GM21423 (cell line): ENCODE measurements at regions not wholly inside any gene's neighbourhood (a gene's known extent, or its start where the extent isn't known, plus 50 kb on each side); places are given as distances from the start of the nearest gene placed in this dataset.
"Not testable (repeated sequence)": the region's sequence is repeated elsewhere in the genome, so short reads cannot be mapped to it uniquely, and the experiment has no call there.

ENCODE experiments used
- ATAC-seq: cut with Tn5 transposase; IDR thresholded peaks from one replicate; pipeline ENCODE4 v1.9.1; 2021; ENCODE audit warnings: mild to moderate bottlenecking, moderate library complexity; ENCODE audit not compliant: unreplicated experiment

DNA sequence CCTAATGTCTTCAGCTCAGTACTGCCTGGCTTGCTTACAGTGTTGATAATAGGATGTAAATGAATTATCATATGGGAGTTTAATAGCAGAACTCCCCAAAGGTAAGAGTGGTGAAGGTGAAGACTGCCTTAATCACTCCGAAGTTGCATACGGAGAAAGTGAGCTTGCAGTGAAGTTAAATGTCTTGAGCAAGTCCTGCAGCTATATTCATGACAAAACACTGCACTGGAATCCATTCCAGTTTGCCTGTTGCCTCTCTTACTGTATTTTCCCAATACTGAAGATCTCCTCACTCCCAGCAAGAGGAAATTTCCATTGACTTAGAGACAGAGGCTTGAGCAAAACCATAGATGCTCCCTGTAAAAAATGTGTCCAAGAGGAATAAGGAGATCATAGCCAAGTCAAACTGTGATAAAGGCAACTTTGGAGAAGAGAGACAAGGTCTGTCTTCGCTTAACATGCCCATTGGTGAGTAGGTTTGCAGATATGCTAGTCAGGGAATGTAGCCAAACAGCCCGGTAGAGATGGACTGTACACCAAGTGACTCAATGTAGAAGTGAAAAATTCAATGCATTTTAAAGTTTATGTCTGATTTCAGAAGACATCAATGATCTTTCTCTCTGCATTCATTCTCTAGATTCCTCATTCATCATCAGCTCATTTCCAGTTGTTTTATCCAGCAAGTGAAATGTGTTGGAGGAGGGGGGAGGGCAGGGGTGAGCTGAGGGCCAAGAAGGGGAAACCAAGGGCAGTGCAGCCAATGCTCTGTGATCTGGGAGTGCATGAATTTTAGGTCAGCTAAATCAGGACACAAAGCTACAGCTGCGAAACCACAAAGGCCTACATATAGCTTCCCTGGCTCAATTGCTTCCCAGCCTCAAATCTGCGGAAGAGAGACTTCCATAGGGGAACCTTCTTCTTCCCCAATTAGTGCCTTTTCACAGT, 667.1 kb upstream of the NR2F2 start:
- ATAC-seq = no peak

DNA sequence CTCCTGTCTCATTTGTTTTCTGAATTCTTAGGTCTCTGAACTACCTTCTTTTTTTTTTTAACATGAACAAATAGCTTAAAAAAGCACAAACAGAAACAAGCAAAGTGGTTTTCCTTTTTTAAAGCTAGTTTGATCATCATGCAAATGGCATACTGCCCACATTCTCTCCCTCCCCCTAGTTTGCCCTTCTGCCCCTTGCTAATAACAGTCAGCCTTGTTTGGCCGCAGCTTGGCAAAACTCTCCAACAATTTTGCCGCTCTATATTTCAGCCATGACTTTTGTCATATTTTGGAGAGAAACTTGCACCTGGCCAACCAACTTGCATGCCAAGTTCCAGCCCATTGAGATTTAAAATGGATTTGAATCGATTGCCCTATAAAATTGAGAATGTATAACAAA, 666.0 kb upstream of the NR2F2 start:
- ATAC-seq = no peak

DNA sequence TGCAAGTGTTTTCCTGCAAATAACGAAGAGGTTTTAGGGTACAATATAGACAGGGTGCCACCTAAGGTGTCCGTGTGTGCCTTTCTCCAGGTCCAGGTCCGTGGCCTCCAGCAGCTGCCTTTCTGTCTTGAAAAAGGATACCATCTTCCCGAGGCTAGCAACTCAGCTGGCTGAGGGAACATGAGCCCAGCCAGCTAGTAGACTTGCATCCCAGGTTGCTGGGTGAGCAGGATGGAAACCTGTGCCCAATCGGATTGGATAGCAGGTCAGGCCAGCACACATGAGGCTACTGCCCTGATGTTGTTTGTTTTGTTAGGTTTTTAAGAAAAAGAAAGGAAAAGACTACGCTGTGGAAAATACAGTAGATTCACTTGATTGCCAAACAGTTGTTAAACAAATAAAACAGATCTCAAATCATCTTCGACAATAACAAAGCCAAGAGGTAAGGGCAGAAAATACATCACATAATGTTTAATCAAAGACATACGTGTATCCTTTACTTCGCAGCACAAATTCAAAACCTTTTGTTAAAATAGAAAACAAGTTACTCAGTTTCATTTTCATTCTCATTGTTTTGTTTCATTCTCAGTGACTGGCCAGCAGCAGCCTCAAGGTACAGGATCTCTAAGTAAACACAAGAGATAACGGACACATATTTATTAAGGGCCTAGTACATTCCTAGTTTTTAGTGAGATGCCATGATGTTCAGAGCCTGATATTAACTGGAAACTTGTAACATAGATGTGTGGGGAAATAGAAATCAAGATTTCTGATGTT, 661.2 kb upstream of the NR2F2 start:
- peak; percentile 74 for ATAC-seq

DNA sequence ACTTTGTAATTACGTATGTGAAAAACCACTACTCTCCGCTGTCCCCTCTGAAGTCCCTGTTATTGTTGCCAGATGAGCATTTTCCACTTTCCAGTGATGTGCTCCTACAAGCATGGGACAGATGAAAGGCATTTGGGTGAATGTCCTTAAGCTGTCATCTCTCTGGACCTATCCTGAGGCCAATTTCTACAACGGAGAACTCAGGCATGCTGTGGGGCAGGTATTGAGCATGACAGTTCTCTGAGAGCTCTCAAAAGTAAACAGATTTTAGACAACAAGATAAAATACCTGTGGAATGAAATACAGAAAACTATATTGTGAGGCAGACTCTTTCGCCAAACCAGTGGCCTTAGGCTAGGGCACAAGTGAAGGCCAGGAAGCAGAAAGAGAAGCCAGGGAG, 656.5 kb upstream of the NR2F2 start:
- no peak for ATAC-seq

DNA sequence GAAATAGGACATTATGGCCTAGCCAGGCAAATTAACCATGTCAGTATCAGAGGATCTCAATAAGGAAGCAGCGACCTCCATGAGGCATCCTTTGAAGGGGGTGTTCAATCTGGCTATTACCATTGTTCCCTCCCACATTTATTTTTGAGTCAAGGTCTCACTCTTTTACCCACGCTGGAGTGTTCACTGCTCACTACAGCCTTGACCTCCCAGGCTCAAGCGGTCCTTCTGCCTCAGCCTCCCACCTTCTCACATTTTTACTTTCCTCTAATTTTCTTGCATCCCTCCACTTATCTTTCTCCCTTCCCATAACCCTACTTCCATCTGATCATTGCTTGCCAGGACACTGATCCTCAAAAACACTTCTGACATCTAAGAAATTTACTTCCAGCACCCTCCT, 654.0 kb upstream of the NR2F2 start:
- ATAC-seq = no peak

DNA sequence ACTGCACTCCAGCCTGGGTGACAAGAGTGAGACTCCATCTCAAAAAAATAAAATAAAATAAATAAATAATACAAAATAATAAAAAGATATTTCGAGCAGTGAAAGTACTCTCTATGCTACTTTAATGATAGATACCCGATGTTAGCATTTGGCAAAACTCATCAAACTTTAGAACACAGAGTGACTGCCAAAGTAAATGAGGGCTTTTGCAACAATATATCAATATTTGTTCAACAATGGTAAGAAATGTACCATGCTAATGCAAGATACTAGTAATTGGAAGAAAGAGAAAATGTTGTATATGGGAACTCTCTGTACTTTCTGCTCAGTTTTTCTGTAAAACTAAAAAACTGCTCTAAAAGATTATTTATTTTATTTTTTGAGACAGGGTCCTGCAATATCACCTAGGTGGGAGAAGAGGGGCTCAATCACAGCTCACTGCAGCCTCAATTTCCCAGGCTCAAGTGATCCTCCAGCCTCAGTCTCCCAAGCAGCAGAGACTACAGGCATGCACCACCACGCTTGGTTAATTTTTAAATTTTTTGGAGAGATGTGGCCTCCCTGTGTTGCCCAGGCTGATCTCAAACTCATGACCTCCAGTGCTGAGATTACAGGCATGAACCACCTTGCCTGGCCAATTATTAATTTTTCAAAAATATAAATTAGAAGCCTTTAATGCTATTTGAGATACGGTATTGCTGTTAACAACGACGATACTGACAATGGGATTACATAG, 650.5 kb upstream of the NR2F2 start:
- no peak for ATAC-seq

DNA sequence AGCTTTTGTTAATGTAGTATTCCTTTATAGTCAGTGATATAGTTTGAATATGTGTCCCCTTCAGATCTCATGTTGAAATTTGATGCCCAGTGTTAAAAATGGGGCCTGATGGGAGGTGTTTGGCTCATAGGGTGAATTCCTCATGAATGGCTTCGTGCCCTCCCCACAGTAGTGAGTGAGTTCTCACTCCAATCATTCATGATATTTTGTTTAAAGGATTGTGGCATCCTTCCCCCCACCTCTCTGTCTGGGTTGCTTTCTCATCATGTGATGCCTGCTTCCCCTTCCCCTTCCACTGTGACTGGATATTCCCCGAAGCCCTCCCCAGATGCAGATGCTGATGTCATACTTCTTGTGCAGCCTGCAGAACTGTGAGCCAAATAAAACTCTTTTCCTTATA, 649.8 kb upstream of the NR2F2 start:
- ATAC-seq = no peak

DNA sequence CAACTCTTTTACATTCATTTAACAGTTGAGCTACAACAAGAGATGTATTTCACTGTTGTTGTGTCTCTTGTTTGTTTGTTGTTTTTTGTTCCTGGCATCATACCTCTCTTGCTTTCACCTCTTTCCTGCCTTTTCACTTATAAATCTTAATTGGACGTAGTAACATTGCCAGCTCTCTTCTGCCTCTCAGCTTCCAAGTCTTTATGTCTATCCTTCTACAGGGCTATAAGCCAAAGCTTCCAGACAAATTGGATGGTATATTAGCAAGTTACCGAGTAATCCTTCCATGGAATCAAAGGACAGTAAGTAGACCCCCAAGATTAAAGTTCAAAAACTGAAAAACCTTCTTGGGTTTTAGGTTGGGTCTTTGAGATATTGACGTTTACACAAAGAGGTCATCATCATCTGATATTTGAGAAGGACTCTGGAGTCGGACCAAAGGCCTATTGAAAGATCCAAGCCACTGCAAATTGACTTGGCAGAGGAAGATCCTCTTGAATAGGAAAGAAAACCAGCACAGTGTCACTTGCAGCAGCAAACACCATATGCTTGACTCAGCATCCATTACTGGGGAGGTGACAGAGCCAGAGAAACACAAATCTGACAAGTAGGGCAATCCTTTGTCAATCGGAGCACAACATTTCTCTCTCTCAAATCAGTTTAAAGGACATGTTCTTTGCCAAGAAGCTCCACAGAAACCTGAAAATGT, 648.5 kb upstream of the NR2F2 start:
- no peak for ATAC-seq

DNA sequence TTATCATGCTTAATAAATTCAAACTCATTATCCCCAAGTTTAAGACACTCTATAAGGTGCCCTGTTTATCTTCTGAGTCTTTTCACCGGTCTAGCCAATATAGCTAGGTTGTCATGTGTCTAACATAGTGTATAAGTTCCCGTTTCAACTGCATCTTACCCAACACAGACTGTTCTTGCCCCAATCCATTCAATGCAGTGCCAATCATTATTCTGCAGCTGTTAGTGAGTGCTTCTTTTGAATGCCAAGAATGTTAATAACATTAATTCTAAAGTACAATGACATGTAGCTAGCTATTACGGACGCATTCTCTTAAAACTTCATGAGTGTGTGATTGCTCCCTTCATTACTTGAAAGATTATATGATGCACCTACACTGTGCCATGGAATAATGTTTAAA, 646.4 kb upstream of the NR2F2 start:
- no peak for ATAC-seq

DNA sequence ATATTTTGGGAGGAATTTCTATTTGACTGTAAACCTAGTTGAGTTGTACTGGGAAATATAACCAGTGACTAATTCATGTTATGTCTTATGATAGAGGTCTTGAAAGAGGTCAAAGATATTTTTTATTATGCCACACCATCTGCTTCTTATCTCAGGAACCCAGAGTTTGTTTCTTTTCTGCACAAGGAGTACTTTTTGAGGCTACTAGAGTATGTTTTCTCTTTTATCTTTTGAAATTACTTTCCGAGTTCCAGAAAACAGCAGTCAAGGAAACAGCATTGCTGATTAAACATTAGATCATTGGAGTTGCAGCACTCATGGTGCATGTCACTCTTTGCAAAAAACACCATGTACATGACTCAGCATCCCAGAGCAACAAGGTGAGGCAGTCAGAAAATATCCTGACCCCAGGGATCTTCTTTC, 645.8 kb upstream of the NR2F2 start:
- ATAC-seq = no peak

DNA sequence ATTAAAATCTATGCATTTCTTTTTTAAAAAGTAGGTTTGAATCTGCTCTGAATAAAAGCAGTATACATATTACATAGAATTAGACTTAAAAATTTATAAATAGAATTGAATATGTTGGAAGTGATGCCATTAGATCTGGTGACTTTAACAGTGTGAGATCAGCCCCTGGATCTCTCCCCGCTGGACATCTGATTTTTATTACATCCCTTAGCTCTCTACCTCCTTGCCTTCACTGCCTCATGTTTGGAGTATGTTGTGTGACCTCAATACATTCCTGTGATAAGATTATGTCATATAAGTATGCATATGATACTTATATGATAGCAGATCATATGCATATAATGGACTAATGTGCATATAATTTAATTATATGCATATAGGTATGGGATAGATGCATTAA, 643.4 kb upstream of the NR2F2 start:
- ATAC-seq = no peak

DNA sequence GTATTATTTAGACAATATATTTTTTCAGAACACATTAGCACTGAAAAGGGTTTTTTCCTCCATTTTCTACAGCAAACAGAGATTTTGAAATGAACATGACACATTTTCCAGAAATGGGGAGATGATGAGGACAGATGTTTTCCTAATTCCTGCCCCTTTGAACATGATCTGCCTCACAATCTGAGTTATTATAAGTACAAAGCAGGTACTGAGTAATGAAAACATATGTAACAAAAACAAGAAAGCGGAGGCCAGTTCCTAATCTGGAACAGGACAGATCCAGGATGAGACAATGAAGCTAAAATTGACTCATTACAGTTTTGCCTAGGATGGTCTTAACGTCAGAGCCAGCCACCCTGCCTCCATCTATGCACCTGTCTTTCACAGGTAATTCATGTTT, 642.8 kb upstream of the NR2F2 start:
- no peak for ATAC-seq

DNA sequence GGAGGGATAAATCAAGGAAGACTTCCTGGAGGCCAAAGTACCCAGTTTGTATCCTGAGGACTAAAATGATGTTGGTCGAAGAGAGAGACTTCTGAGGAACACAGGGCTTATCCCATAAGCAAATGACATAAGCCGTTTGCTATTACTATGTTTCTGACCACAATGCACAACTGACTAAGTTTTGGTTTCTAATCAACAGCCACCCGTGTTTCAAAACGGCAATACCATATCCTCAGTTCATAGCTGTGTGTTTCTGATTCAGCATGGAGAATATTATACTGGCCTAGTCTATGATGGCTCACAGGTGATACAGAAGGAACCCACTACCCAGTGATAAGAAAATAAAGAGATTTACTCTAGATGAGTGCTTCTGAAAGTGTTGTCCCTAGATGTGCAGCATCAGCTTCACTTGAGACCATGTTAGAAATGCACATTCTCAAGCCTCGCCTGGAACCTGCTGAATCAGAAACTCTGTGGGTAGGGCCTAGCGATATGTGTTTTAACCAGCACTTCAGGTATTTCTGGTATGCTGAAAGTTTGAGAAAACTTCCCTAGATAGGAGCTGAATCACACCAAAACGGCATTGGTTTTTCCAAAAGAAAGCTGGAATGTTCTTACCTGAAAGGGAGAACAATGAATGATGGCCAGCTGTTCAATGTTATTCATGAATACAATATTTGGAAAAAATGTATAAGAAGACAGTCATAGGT, 639.7 kb upstream of the NR2F2 start:
- no peak for ATAC-seq

DNA sequence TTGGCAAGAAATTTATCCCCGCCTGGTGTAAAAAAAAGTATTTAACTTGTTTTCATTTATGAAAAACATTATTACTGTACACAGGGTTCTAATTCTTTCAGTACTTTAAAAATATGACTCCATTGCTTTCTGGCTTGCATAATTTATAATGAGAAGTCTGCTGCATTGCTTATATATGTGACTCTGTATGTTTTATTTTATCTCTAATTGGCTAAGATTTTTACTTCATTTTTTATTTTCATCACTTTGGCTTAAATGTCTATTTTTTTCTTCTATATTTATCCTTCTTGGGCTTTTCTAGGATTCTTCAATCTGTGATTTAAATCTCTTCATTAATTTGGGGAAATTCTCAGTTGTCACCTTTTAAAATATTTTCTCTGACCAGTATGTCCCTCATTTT, 636.6 kb upstream of the NR2F2 start:
- ATAC-seq = no peak

DNA sequence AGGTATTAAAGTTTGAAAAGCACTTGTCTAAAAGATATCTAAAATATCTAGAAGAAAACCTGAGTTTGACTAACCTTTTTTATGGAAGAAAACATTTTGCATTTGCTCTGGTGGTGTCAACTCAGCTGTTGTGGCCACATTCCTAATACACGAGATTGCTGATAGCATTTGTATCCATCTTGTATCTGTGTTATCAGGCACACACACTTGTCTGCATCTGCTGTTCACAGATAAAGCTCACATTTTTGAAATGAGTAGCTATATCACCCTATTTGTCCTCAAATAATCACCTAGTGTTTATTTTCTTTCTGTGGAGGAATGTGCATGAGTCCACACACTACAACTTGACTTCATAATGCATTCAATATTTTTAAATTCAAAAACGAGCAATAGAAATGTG, 632.3 kb upstream of the NR2F2 start:
- ATAC-seq = no peak

DNA sequence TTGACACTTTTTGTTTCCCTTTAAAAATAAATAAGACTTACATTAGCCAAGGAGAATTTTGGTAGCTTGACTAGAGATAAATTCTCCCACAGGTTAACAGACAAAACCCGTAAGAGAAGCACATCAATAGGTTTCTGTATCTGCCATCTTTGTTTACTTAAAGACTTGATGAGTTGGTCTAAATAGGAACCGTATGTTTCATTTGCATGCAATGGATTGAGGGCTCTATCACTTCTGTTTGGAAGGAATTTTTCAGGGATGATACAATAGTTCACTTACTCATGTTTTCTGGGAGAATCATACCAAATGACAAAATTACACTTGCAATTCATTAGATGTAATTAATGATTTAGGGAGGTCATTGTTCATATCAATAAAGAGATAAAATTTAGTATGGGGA, 631.5 kb upstream of the NR2F2 start:
- no peak for ATAC-seq

DNA sequence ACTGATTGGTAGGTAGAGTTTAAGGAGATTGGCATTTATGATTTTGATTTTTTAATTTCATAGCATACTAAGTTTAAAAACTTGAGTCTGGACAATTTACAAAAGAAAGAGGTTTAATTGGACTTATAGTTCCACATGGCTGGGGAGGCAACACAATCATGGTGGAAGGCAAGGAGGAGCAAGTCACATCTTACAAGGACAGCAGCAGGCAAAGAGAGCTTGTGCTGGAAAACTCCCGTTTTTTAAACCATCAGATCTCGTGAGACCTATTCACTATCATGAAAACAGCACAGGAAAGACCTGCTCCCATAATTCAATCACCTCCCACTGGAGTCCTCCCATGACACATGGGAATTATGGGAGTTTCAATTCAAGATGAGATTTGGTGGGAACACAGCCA, 630.9 kb upstream of the NR2F2 start:
- ATAC-seq = no peak

DNA sequence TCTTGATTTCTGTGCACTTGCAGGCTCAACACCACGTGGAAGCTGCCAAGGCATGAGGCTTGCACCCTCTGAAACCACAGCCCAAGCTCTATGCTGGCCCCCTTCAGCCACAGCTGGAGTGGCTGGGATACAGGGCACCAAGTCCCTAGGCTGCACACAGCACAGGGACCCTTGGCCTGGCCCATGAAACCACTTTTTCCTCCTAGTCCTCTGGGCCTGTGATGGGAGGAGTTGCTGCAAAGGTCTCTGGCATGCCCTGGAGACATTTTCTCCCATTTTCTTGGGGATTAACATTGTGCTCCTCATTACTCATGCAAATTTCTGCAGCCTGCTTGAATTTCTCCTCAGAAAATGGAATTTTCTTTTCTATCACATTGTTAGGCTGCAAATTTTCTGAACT, 629.8 kb upstream of the NR2F2 start:
- ATAC-seq = not testable (repeated sequence)

DNA sequence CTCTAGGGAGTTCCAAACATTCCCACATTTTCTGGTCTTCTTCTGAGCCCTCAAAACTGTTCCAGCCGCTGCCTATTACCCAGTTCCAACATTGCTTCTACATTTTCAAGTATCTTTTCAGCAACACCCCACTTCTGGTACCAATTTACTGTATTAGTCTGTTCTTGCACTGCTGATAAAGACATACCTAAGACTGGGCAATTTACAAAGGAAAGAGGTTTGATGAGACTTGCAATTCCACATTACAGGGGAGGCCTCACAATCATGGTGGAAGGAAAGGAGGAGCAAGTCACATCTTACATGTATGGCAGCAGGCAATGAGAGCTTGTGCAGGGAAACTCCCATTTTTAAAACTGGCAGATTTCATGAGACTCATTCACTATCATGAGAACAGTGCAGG, 629.1 kb upstream of the NR2F2 start:
- no peak for ATAC-seq

DNA sequence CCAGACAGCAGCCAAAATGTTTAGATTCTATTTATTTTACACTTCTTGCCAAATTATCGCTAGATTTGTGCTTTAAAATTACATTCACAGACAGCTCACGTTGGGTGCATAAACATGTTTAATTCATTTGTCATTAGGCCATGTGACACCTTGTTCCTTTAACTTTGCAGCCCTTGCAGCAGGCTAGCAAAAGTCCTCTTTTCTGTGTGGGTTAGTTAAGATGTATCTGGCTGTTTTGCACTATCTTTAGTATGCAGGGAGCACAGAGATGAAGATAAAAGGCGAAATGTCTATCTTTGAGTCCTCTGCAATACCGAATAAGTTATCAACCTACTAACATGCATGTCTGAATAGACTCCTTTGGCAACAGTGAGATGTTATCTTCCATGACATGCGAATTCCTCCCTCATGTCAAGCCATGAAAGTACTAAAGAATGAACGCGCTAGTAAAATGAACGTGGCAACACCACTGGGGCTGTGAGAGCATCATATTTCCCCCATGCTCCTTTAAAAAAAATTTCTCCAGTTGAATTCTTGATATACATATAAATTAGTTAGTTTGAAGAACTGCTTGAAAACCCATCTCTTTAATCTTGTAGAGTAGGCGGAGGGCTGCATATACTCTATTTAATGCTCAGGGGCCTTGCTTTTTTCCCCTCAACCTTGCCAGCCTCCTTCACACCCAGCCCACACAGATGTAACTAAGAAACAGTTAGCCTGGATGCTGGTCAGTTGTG, 620.4 kb upstream of the NR2F2 start:
- ATAC-seq = no peak
